OCI-LY1 (cell line): ENCODE measurements at regions not wholly inside any gene's neighbourhood (a gene's known extent, or its start where the extent isn't known, plus 50 kb on each side); places are given as distances from the start of the nearest gene placed in this dataset.

Experiments used
- H2AFZ ChIP-seq: fragments of 200-600 bp; sonication (generic), shearing (Covaris generic); 2 replicates; pipeline ENCODE4 v1.6.0; 2014; ENCODE audit warnings: antibody characterized with exemption, mild to moderate bottlenecking, low read length
- H3F3A ChIP-seq: fragments of 200-600 bp; sonication (generic), shearing (Covaris generic); 2 replicates; pipeline ENCODE4 v1.6.0; 2014; ENCODE audit warnings: mild to moderate bottlenecking, antibody characterized with exemption, low read length, moderate library complexity; ENCODE audit not compliant: insufficient read depth
- H3K27ac ChIP-seq: fragments of 200-600 bp; sonication (generic); 2 replicates; pipeline ENCODE4 v1.5.1; 2014; ENCODE audit warnings: low read length, mixed run types, mild to moderate bottlenecking, low read depth; ENCODE audit not compliant: poor library complexity, severe bottlenecking
- H3K27me3 ChIP-seq: fragments of 200-600 bp; sonication (generic); 2 replicates; pipeline ENCODE4 v1.6.0; 2014; ENCODE audit warnings: antibody characterized with exemption, mild to moderate bottlenecking, low read length, moderate library complexity; ENCODE audit not compliant: insufficient read depth
- H3K36me3 ChIP-seq: fragments of 200-600 bp; sonication (generic); 2 replicates; pipeline ENCODE4 v1.6.1; 2014; ENCODE audit warnings: mild to moderate bottlenecking, antibody characterized with exemption, low read length, moderate library complexity, mixed read lengths; ENCODE audit not compliant: insufficient read depth
- H3K4me1 ChIP-seq: fragments of 200-600 bp; sonication (generic); 2 replicates; pipeline ENCODE4 v1.5.1; 2014; ENCODE audit warnings: mild to moderate bottlenecking, low read length, moderate library complexity; ENCODE audit not compliant: insufficient read depth, severe bottlenecking
- H3K4me2 ChIP-seq: fragments of 200-600 bp; sonication (generic), shearing (Covaris generic); 2 replicates; pipeline ENCODE4 v1.6.1; 2014; ENCODE audit warnings: low read length
- H3K4me3 ChIP-seq: fragments of 200-600 bp; sonication (generic); 2 replicates; pipeline ENCODE4 v1.5.1; 2014; ENCODE audit warnings: low read length, low read depth, mild to moderate bottlenecking, mixed read lengths; ENCODE audit not compliant: poor library complexity, severe bottlenecking
- H3K79me2 ChIP-seq: fragments of 200-600 bp; shearing (Covaris generic); 2 replicates; pipeline ENCODE4 v1.6.1; 2016; ENCODE audit warnings: mixed run types, low read length, mixed read lengths; ENCODE audit not compliant: insufficient read depth
- H3K9ac ChIP-seq: fragments of 200-600 bp; sonication (generic), shearing (Covaris generic); 2 replicates; pipeline ENCODE4 v1.6.1; 2014; ENCODE audit warnings: mild to moderate bottlenecking, low read length, mixed read lengths
- H3K9me2 ChIP-seq: fragments of 200-600 bp; sonication (generic), shearing (Covaris generic); 2 replicates; pipeline ENCODE4 v1.6.1; 2014; ENCODE audit warnings: low read depth, mild to moderate bottlenecking, low read length, mixed read lengths
- H3K9me3 ChIP-seq: fragments of 200-600 bp; shearing (Covaris generic); 2 replicates; pipeline ENCODE4 v1.6.1; 2014; ENCODE audit warnings: low read length, mixed read lengths
- H4K20me1 ChIP-seq: fragments of 200-600 bp; sonication (generic), shearing (Covaris generic); 2 replicates; pipeline ENCODE4 v1.6.0; 2016; ENCODE audit warnings: mild to moderate bottlenecking, low read length; ENCODE audit not compliant: insufficient read depth
- CTCF ChIP-seq: fragments of 200-600 bp; sonication (generic), shearing (Covaris generic); IDR thresholded peaks from 2 replicates; pipeline ENCODE4 v1.5.1; 2017; ENCODE audit warnings: mild to moderate bottlenecking, antibody characterized with exemption, low read length, moderate library complexity, mixed read lengths
- EZH2 ChIP-seq: fragments of 200-600 bp; sonication (generic), shearing (Covaris generic); IDR thresholded peaks from 2 replicates; pipeline ENCODE4 v1.8.0; 2017; ENCODE audit warnings: borderline replicate concordance, mixed run types, mild to moderate bottlenecking, antibody characterized with exemption, low read length, moderate library complexity, mixed read lengths

- no peak for TF ChIP-seq CTCF
- no peak for TF ChIP-seq EZH2
- no peaks in the 10 kb centered on the region for H4K20me1 ChIP-seq
- no peaks in the 10 kb centered on the region for H3K4me1 ChIP-seq
- H3F3A ChIP-seq: no peaks in the 10 kb centered on the region
- no peak overlapping the region for H2AFZ ChIP-seq
- no peaks in the 10 kb centered on the region for H3K9me3 ChIP-seq
- H3K36me3 ChIP-seq: no peaks in the 10 kb centered on the region
- H3K27me3 ChIP-seq: no peaks in the 10 kb centered on the region
- no peak overlapping the region for H3K27ac ChIP-seq
- H3K4me2 ChIP-seq: no peak overlapping the region
- H3K9ac ChIP-seq: no peak overlapping the region
- H3K4me3 ChIP-seq: no peak overlapping the region
- H3K9me2 ChIP-seq: no peaks in the 10 kb centered on the region
- no peaks in the 10 kb centered on the region for H3K79me2 ChIP-seq
These were observed 697.1 kb downstream of the DOK5 start for GRCh38 chr20:55172310-55173002.

DNA sequence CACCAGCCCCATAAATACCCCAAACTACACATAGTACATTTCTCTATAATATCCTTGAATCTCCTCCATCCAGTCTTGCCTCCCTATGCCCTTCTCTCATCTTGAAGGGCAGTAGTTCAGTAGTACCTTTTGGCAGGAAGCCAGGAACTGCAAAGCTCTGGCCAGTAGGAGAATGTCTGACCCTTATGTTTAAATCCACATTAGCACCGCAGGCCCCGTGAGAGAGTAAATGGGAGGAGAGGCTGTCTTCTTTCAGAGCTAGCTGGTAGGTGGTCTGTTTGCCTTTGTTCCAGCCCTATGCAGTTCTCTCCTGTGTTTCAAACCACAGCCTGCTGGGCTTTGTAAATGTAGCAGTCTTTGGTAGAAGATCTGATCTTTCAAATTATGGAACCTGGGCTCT, 690.7 kb downstream of the DOK5 start:
- Histone ChIP-seq H3K4me1 (no peaks in the 10 kb centered on the region), H4K20me1 (no peaks in the 10 kb centered on the region), H3K9me2 (no peaks in the 10 kb centered on the region), H2AFZ (no peak overlapping the region), H3K27ac (no peak overlapping the region), H3K9ac (no peak overlapping the region), H3K36me3 (no peaks in the 10 kb centered on the region), H3K79me2 (no peaks in the 10 kb centered on the region), H3K4me3 (no peak overlapping the region), H3K27me3 (no peaks in the 10 kb centered on the region), H3K9me3 (no peaks in the 10 kb centered on the region), H3F3A (no peaks in the 10 kb centered on the region), H3K4me2 (no peak overlapping the region)
- no peak for TF ChIP-seq EZH2
- no peak for TF ChIP-seq CTCF

DNA sequence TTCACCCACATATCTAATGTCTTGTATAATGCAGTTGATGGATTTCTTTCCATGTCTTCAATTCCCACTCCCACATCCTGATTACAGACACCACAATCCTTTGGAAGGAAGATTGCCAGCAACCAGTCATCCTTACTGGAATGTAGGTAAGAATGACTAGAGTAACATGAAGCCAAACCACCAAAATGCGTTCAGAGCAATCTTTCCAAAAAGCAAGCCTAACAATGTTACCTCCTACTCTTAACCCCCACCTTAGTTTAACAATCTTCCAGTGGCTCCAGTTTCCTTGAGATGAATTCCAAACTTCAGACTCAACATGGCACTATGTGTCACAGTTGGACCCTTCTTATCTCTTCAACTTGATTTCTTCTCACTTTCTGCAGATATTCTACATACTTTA, 685.6 kb downstream of the DOK5 start:
- H3K27ac ChIP-seq: no peak overlapping the region
- no peaks in the 10 kb centered on the region for H3K36me3 ChIP-seq
- no peaks in the 10 kb centered on the region for H3K9me2 ChIP-seq
- H3K9ac ChIP-seq: no peak overlapping the region
- H3K4me1 ChIP-seq: no peaks in the 10 kb centered on the region
- no peak for TF ChIP-seq EZH2
- no peak for TF ChIP-seq CTCF
- H4K20me1 ChIP-seq: no peaks in the 10 kb centered on the region
- H3K27me3 ChIP-seq: no peaks in the 10 kb centered on the region
- no peak overlapping the region for H3K4me3 ChIP-seq
- H3K9me3 ChIP-seq: no peaks in the 10 kb centered on the region
- no peaks in the 10 kb centered on the region for H3K79me2 ChIP-seq
- H2AFZ ChIP-seq: no peak overlapping the region
- H3K4me2 ChIP-seq: no peak overlapping the region
- H3F3A ChIP-seq: no peaks in the 10 kb centered on the region
